ENCODE measurements at regions not wholly inside any gene's neighbourhood (a gene's known extent, or its start where the extent isn't known, plus 50 kb on each side); places are given as distances from the start of the nearest gene placed in this dataset.

DNA sequence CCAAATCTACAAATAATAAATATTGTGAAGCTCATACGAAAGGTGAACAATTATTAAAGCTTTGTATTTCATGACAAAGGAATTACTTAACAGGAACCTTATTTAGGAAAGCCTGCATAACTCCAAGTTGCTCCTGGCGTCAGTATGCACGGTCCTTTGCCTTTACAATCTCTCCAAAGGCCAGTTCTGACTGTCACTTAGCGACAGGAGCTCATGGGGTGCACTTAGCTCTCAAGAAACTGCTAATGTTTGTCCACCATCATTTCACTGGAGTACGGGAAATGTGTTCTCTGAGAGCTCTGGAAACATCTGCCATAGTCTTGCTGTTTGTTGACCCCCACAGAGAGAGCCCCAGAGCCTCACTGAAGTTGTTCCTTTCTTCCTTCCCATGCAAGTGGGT lies 781.5 kb upstream of the POM121L12 start:
- Histone ChIP-seq H3K4me1 (ENCODE audit: control insufficient read depth, insufficient read depth, low read depth, low read length) (no peaks in the 10 kb centered on the region), H3K4me3 (ENCODE audit: insufficient read depth in 1 of 2, low read depth in 1 of 2, low read length in 2 of 2) (no peak overlapping the region), H3K23ac (ENCODE audit: low read length in 2 of 2) (no peak overlapping the region), H3K4ac (ENCODE audit: low read depth in 1 of 2, low read length in 2 of 2) (no peak overlapping the region), H3K36me3 (ENCODE audit: control insufficient read depth in 1 of 2, insufficient read depth in 2 of 2, low read depth in 1 of 2, low read length in 2 of 2) (no peaks in the 10 kb centered on the region), H3K4me2 (ENCODE audit: low read length, poor library complexity, severe bottlenecking) (no peak overlapping the region), H2BK120ac (ENCODE audit: low read depth, low read length) (no peak overlapping the region), H3K14ac (ENCODE audit: low read length in 2 of 2) (no peak overlapping the region), H3K79me1 (replicated peaks; ENCODE audit: low read length, poor library complexity, severe bottlenecking) (no peaks in the 10 kb centered on the region), H2AK5ac (ENCODE audit: low read length, severe bottlenecking) (no peak overlapping the region), H2BK15ac (ENCODE audit: low read depth, poor library complexity, severe bottlenecking) (no peak overlapping the region), H3K27me3 (ENCODE audit: control insufficient read depth in 1 of 2, insufficient read depth in 1 of 2, low read length in 2 of 2) (no peaks in the 10 kb centered on the region), H3K9me3 (ENCODE audit: control insufficient read depth, low read length) (no peaks in the 10 kb centered on the region), H2AFZ (ENCODE audit: low read depth, low read length) (no peak overlapping the region), H4K91ac (ENCODE audit: low read length) (no peak overlapping the region), H4K8ac (ENCODE audit: low read length) (no peak overlapping the region), H2BK12ac (ENCODE audit: low read length in 2 of 2) (no peak overlapping the region), H3K27ac (ENCODE audit: low read length, poor library complexity, severe bottlenecking) (no peak overlapping the region), H2BK5ac (ENCODE audit: low read depth, low read length, poor library complexity, severe bottlenecking) (no peak overlapping the region), H3K9ac (ENCODE audit: low read length) (no peak overlapping the region), H3K18ac (ENCODE audit: low read depth in 1 of 2, low read length in 2 of 2) (no peak overlapping the region)
- DNase-seq = no peak
- WGBS = 59% methylated on average over 5 of the region's 5 CpGs

DNA sequence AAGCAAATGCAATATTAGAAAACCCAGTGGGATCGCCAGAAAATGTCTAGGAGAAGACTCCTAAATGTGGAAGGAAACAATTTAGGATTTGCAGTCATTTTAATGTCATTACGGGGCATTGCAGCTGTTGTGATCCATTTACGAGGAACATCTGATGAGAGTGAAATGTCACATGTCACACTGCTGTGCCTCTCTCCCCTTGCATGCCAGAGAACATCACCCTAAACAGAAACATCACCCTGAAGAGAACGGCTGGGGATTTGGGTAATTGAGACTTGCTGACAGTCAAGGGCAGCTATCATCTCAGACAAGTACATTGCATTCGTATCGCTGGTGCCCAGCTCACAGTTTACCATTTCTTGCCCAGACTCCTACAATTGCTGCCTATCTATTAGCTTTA lies 785.7 kb upstream of the POM121L12 start:
- H3K27ac ChIP-seq (ENCODE audit: low read length, poor library complexity, severe bottlenecking) = no peak overlapping the region
- H4K8ac ChIP-seq (ENCODE audit: low read length) = no peak overlapping the region
- no peak overlapping the region for H2BK12ac ChIP-seq (ENCODE audit: low read length in 2 of 2)
- no peaks in the 10 kb centered on the region for H3K4me1 ChIP-seq (ENCODE audit: control insufficient read depth, insufficient read depth, low read depth, low read length)
- no peak overlapping the region for H3K23ac ChIP-seq (ENCODE audit: low read length in 2 of 2)
- no peak overlapping the region for H3K14ac ChIP-seq (ENCODE audit: low read length in 2 of 2)
- 70% methylated on average over 6 of the region's 6 CpGs for WGBS
- H3K9ac ChIP-seq (ENCODE audit: low read length) = no peak overlapping the region
- no peak overlapping the region for H2BK120ac ChIP-seq (ENCODE audit: low read depth, low read length)
- H2AK5ac ChIP-seq (ENCODE audit: low read length, severe bottlenecking) = no peak overlapping the region
- H3K18ac ChIP-seq (ENCODE audit: low read depth in 1 of 2, low read length in 2 of 2) = no peak overlapping the region
- no peak overlapping the region for H4K91ac ChIP-seq (ENCODE audit: low read length)
- DNase-seq = no peak
- no peak overlapping the region for H2BK15ac ChIP-seq (ENCODE audit: low read depth, poor library complexity, severe bottlenecking)
- no peak overlapping the region for H2AFZ ChIP-seq (ENCODE audit: low read depth, low read length)
- no peak overlapping the region for H3K4me3 ChIP-seq (ENCODE audit: insufficient read depth in 1 of 2, low read depth in 1 of 2, low read length in 2 of 2)
- no peak overlapping the region for H3K4me2 ChIP-seq (ENCODE audit: low read length, poor library complexity, severe bottlenecking)
- H3K27me3 ChIP-seq (ENCODE audit: control insufficient read depth in 1 of 2, insufficient read depth in 1 of 2, low read length in 2 of 2) = no peaks in the 10 kb centered on the region
- H3K36me3 ChIP-seq (ENCODE audit: control insufficient read depth in 1 of 2, insufficient read depth in 2 of 2, low read depth in 1 of 2, low read length in 2 of 2) = no peaks in the 10 kb centered on the region
- no peaks in the 10 kb centered on the region for H3K79me1 ChIP-seq (replicated peaks; ENCODE audit: low read length, poor library complexity, severe bottlenecking)
- H2BK5ac ChIP-seq (ENCODE audit: low read depth, low read length, poor library complexity, severe bottlenecking) = no peak overlapping the region
- no peak overlapping the region for H3K4ac ChIP-seq (ENCODE audit: low read depth in 1 of 2, low read length in 2 of 2)
- H3K9me3 ChIP-seq (ENCODE audit: control insufficient read depth, low read length) = no peaks in the 10 kb centered on the region

DNA sequence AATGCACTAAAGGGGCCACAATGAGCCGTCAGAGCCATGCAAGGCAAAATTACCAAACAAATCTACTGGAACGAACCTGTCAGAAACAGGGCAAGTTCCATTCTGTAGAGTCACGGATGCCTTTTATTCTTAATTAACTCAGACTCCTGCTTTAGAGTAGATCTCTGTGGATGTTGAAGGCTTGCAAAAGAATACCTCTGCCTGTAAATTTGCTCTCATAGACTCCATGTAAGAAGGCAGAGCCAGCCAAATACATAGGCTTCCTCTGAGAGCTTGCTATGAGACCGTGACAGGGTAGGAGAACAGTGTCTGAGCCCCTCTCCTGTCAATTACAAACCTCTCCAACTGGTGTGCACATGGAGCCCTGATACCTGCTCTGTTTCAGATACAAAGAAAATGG lies 787.9 kb upstream of the POM121L12 start:
- no peak overlapping the region for H3K4ac ChIP-seq (ENCODE audit: low read depth in 1 of 2, low read length in 2 of 2)
- no peak overlapping the region for H2BK15ac ChIP-seq (ENCODE audit: low read depth, poor library complexity, severe bottlenecking)
- no peak overlapping the region for H2AK5ac ChIP-seq (ENCODE audit: low read length, severe bottlenecking)
- H3K9me3 ChIP-seq (ENCODE audit: control insufficient read depth, low read length) = no peaks in the 10 kb centered on the region
- H3K23ac ChIP-seq (ENCODE audit: low read length in 2 of 2) = no peak overlapping the region
- no peaks in the 10 kb centered on the region for H3K4me1 ChIP-seq (ENCODE audit: control insufficient read depth, insufficient read depth, low read depth, low read length)
- no peaks in the 10 kb centered on the region for H3K79me1 ChIP-seq (replicated peaks; ENCODE audit: low read length, poor library complexity, severe bottlenecking)
- H3K27me3 ChIP-seq (ENCODE audit: control insufficient read depth in 1 of 2, insufficient read depth in 1 of 2, low read length in 2 of 2) = no peaks in the 10 kb centered on the region
- no peak overlapping the region for H3K14ac ChIP-seq (ENCODE audit: low read length in 2 of 2)
- no peak overlapping the region for H3K4me2 ChIP-seq (ENCODE audit: low read length, poor library complexity, severe bottlenecking)
- WGBS = 79% methylated on average over 4 of the region's 4 CpGs
- no peaks in the 10 kb centered on the region for H3K36me3 ChIP-seq (ENCODE audit: control insufficient read depth in 1 of 2, insufficient read depth in 2 of 2, low read depth in 1 of 2, low read length in 2 of 2)
- H2BK12ac ChIP-seq (ENCODE audit: low read length in 2 of 2) = no peak overlapping the region
- H2AFZ ChIP-seq (ENCODE audit: low read depth, low read length) = no peak overlapping the region
- H2BK120ac ChIP-seq (ENCODE audit: low read depth, low read length) = no peak overlapping the region
- no peak overlapping the region for H3K9ac ChIP-seq (ENCODE audit: low read length)
- no peak for DNase-seq
- H3K4me3 ChIP-seq (ENCODE audit: insufficient read depth in 1 of 2, low read depth in 1 of 2, low read length in 2 of 2) = no peak overlapping the region
- H4K91ac ChIP-seq (ENCODE audit: low read length) = no peak overlapping the region
- H4K8ac ChIP-seq (ENCODE audit: low read length) = no peak overlapping the region
- no peak overlapping the region for H2BK5ac ChIP-seq (ENCODE audit: low read depth, low read length, poor library complexity, severe bottlenecking)
- H3K27ac ChIP-seq (ENCODE audit: low read length, poor library complexity, severe bottlenecking) = no peak overlapping the region
- no peak overlapping the region for H3K18ac ChIP-seq (ENCODE audit: low read depth in 1 of 2, low read length in 2 of 2)

DNA sequence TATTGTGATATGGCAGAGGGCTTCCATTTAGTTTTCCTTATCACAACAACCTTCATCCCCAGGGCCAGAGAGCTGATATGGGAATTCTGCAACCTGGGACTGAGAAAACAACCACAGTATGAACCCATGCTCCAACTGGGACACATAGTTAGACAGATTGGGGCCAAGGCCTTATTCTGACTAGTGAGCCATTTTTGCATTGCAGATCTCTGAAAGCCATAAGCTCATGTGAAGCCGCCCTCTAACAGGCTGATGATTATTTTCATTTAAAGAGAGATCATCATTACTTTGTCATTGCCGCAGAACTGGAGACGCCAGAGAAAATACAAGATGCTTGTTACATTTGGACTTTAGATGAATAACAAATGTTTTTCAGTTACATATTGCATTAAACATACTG lies 791.7 kb upstream of the POM121L12 start:
- H3K23ac ChIP-seq (ENCODE audit: low read length in 2 of 2) = no peak overlapping the region
- no peak overlapping the region for H3K27ac ChIP-seq (ENCODE audit: low read length, poor library complexity, severe bottlenecking)
- H3K9ac ChIP-seq (ENCODE audit: low read length) = no peak overlapping the region
- no peak overlapping the region for H4K91ac ChIP-seq (ENCODE audit: low read length)
- H3K27me3 ChIP-seq (ENCODE audit: control insufficient read depth in 1 of 2, insufficient read depth in 1 of 2, low read length in 2 of 2) = no peaks in the 10 kb centered on the region
- H3K9me3 ChIP-seq (ENCODE audit: control insufficient read depth, low read length) = no peaks in the 10 kb centered on the region
- no peak overlapping the region for H4K8ac ChIP-seq (ENCODE audit: low read length)
- no peak overlapping the region for H3K4me2 ChIP-seq (ENCODE audit: low read length, poor library complexity, severe bottlenecking)
- H3K4ac ChIP-seq (ENCODE audit: low read depth in 1 of 2, low read length in 2 of 2) = no peak overlapping the region
- H2AK5ac ChIP-seq (ENCODE audit: low read length, severe bottlenecking) = no peak overlapping the region
- DNase-seq = no peak
- no peak overlapping the region for H2BK5ac ChIP-seq (ENCODE audit: low read depth, low read length, poor library complexity, severe bottlenecking)
- H3K36me3 ChIP-seq (ENCODE audit: control insufficient read depth in 1 of 2, insufficient read depth in 2 of 2, low read depth in 1 of 2, low read length in 2 of 2) = no peaks in the 10 kb centered on the region
- H2BK15ac ChIP-seq (ENCODE audit: low read depth, poor library complexity, severe bottlenecking) = no peak overlapping the region
- H3K14ac ChIP-seq (ENCODE audit: low read length in 2 of 2) = no peak overlapping the region
- no peak overlapping the region for H3K4me3 ChIP-seq (ENCODE audit: insufficient read depth in 1 of 2, low read depth in 1 of 2, low read length in 2 of 2)
- H2BK120ac ChIP-seq (ENCODE audit: low read depth, low read length) = no peak overlapping the region
- no peak overlapping the region for H3K18ac ChIP-seq (ENCODE audit: low read depth in 1 of 2, low read length in 2 of 2)
- WGBS = 100% methylated on average over 2 of the region's 3 CpGs
- no peak overlapping the region for H2AFZ ChIP-seq (ENCODE audit: low read depth, low read length)
- H3K79me1 ChIP-seq (replicated peaks; ENCODE audit: low read length, poor library complexity, severe bottlenecking) = no peaks in the 10 kb centered on the region
- no peaks in the 10 kb centered on the region for H3K4me1 ChIP-seq (ENCODE audit: control insufficient read depth, insufficient read depth, low read depth, low read length)
- H2BK12ac ChIP-seq (ENCODE audit: low read length in 2 of 2) = no peak overlapping the region

Data from mesenchymal stem cell (in vitro differentiated cells and primary cell).